CD4-positive, alpha-beta memory T cell (primary cell): ENCODE measurements at regions not wholly inside any gene's neighbourhood (a gene's known extent, or its start where the extent isn't known, plus 50 kb on each side); places are given as distances from the start of the nearest gene placed in this dataset.

ENCODE experiments used
- CTCF ChIA-PET: fragments of 350-600 bp; sonication (Branson Sonifier 250); formaldehyde crosslinking; loops from one replicate; lab custom pipeline; 2021; ENCODE audit warnings: inconsistent platforms; ENCODE audit not compliant: partially characterized antibody; lab: Charles Lee
- POLR2A ChIA-PET: fragments of 350-600 bp; sonication (Branson Sonifier 250); formaldehyde crosslinking; loops from one replicate; lab custom pipeline; 2021; ENCODE audit not compliant: partially characterized antibody; lab: Charles Lee
- DNase-seq, 5 donors: peaks; one replicate each; pipeline versions ENCODE4 v3.0.0 to v3.0.0-alpha.2; 2020 to 2022; ENCODE audit warnings: mixed read lengths in 1 of 5
- H3K27ac ChIP-seq: one replicate; pipeline ENCODE4 v1.7.0; 2013; ENCODE audit warnings: low read depth, low read length
- H3K27me3 ChIP-seq: 2 replicates; pipeline ENCODE4 v1.7.0; 2013; ENCODE audit warnings: mild to moderate bottlenecking, low read length, moderate library complexity; ENCODE audit not compliant: insufficient read depth
- H3K36me3 ChIP-seq: 2 replicates; pipeline ENCODE4 v1.7.0; 2013; ENCODE audit warnings: mild to moderate bottlenecking, low read length, moderate library complexity; ENCODE audit not compliant: insufficient read depth
- H3K4me1 ChIP-seq: 2 replicates; pipeline ENCODE4 v1.7.0; 2013; ENCODE audit warnings: mild to moderate bottlenecking, low read length, moderate library complexity; ENCODE audit not compliant: insufficient read depth
- H3K4me3 ChIP-seq, 2 donors: one replicate each; pipeline ENCODE4 v1.7.0; 2013; ENCODE audit warnings: low read length in 2 of 2, mild to moderate bottlenecking in 1 of 2
- H3K9me3 ChIP-seq, 2 donors: one replicate each; pipeline ENCODE4 v1.7.0; 2013; ENCODE audit warnings: low read length in 2 of 2, control low read depth in 1 of 2; ENCODE audit not compliant: control insufficient read depth in 1 of 2
- H3K27ac Mint-ChIP-seq, 7 donors: one replicate each; pipeline ENCODE4 v1.8.0; 2020 to 2021; ENCODE audit warnings: mixed read lengths in 7 of 7, mild to moderate bottlenecking in 6 of 7, inconsistent platforms in 3 of 7, moderate library complexity in 3 of 7
- H3K27me3 Mint-ChIP-seq, 2 donors: one replicate each; pipeline ENCODE4 v1.8.0; 2020 to 2021; ENCODE audit warnings: mixed read lengths in 2 of 2
- H3K36me3 Mint-ChIP-seq, 2 donors: one replicate each; pipeline ENCODE4 v1.8.0; 2020 to 2021; ENCODE audit warnings: mixed read lengths in 2 of 2, inconsistent platforms in 1 of 2, mild to moderate bottlenecking in 1 of 2
- H3K4me1 Mint-ChIP-seq, 4 donors: one replicate each; pipeline ENCODE4 v1.8.0; 2020 to 2021; ENCODE audit warnings: mixed read lengths in 4 of 4, mild to moderate bottlenecking in 1 of 4
- H3K4me3 Mint-ChIP-seq, 8 donors: one replicate each; pipeline ENCODE4 v1.8.0; 2020 to 2021; ENCODE audit warnings: mixed read lengths in 8 of 8, mild to moderate bottlenecking in 7 of 8, moderate library complexity in 6 of 8, inconsistent platforms in 3 of 8
- H3K9me3 Mint-ChIP-seq, 8 donors: one replicate each; pipeline ENCODE4 v1.8.0; 2020 to 2021; ENCODE audit warnings: mixed read lengths in 8 of 8, mild to moderate bottlenecking in 5 of 8, inconsistent platforms in 3 of 8, moderate library complexity in 1 of 8
- intact Hi-C: fragments of 100-400 bp; cut with micrococcal nuclease; formaldehyde crosslinking; loops from one replicate; pipeline ENCODE4 v1.15.1; 2023

DNA sequence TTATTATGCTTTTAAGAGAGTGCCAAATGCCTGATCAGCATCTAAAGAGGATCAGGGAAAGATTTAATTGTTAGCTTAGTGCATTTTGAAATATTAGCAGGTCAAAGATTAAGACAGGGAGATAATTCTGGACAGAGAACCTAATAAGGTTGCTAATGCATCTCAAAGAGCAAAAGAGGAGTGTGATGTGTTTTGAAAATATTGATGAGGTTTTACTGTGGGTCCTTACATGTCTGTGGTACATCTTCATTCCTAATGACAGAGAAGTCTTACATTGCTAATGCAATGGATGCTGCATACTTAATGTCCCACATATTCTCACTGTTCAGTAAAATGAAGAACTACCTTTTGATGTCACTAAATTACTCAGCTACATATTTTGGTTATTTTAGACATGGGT is 154.1 kb downstream of the TAF11L14 start:
- Mint-ChIP-seq H3K27ac (no peak overlapping the region), H3K27me3 (no peaks in the 10 kb centered on the region), H3K4me3 (no peak overlapping the region), H3K9me3 (peaks cover 3 to 17% (median 10%) of the 10 kb centered on the region in 8 donors), H3K4me1 (no peaks in the 10 kb centered on the region), H3K36me3 (no peaks in the 10 kb centered on the region)
- no peak overlapping the region for H3K27ac ChIP-seq
- no peak overlapping the region for H3K4me3 ChIP-seq
- no peaks in the 10 kb centered on the region for H3K9me3 ChIP-seq
- no peaks in the 10 kb centered on the region for H3K36me3 ChIP-seq
- ChIA-PET POLR2A (no interaction called here), CTCF (no interaction called here)
- H3K4me1 ChIP-seq = no peaks in the 10 kb centered on the region
- no peaks in the 10 kb centered on the region for H3K27me3 ChIP-seq
- intact Hi-C loops = no loop called here
- no peak for DNase-seq

DNA sequence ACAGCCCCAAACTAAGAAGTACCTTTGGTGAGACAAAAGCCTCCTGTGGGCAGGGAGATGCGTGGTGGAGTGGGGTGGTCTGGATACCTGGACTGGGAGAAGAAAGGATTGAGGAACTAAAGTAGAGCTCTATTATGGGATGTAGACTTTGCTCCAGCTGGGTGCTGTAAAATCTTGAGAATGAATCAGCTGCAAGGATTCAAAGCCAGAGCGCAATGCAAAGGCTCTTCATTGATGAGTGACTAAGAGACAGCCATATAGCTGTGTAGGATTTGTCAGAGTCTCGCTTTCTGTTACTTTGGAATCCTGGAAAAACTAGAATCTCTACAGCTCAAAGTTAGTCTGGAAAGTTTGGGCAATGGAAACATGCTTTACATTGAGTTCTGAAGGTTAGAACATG is 159.9 kb downstream of the TAF11L14 start:
- Mint-ChIP-seq H3K4me1 (no peaks in the 10 kb centered on the region), H3K9me3 (peaks cover 0 to 20% (median 9%) of the 10 kb centered on the region in 8 donors), H3K36me3 (no peaks in the 10 kb centered on the region), H3K27ac (no peak overlapping the region), H3K4me3 (no peak overlapping the region), H3K27me3 (no peaks in the 10 kb centered on the region)
- Histone ChIP-seq H3K4me1 (no peaks in the 10 kb centered on the region), H3K27me3 (no peaks in the 10 kb centered on the region), H3K27ac (no peak overlapping the region), H3K9me3 (peaks cover 0 to 5% of the 10 kb centered on the region in 2 donors), H3K36me3 (no peaks in the 10 kb centered on the region), H3K4me3 (no peak overlapping the region)
- POLR2A ChIA-PET = no interaction called here
- no peak for DNase-seq
- intact Hi-C loops = no loop called here
- CTCF ChIA-PET = no interaction called here

DNA sequence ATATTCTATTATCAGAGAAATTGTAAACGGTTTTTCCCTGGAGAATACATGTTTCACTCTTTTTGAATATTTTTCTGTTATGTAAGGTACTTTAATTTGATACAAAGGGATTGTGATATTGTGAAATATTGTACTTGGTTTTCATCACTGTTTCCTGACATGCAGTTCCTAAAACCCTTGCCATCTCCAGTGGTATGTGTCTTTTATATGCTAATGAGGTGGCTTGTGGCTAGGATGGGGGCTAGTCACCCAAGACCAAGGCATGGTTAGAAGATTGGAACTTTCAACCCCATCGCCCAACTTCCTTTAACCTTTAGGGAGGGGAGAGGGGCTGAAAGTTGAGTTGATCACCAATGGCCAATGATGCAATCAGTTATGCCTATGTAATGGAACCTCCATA is 160.6 kb downstream of the TAF11L14 start:
- H3K27me3 ChIP-seq = no peaks in the 10 kb centered on the region
- H3K36me3 ChIP-seq = no peaks in the 10 kb centered on the region
- CTCF ChIA-PET = interaction anchor here (0.6 kb wide), 1 partner anchor 9 kb away, joined by 3 read pairs; no protein-coding TSS in a partner anchor
- no peak overlapping the region for H3K4me3 ChIP-seq
- H3K36me3 Mint-ChIP-seq = no peaks in the 10 kb centered on the region
- no peak overlapping the region for H3K27ac Mint-ChIP-seq
- H3K4me1 ChIP-seq = no peaks in the 10 kb centered on the region
- no peak overlapping the region for H3K4me3 Mint-ChIP-seq
- POLR2A ChIA-PET = no interaction called here
- H3K27me3 Mint-ChIP-seq = no peaks in the 10 kb centered on the region
- H3K9me3 Mint-ChIP-seq = peaks cover 0 to 20% (median 9%) of the 10 kb centered on the region in 8 donors
- H3K4me1 Mint-ChIP-seq = no peaks in the 10 kb centered on the region
- intact Hi-C loops = no loop called here
- H3K9me3 ChIP-seq = peaks cover 0 to 5% of the 10 kb centered on the region in 2 donors
- no peak for DNase-seq
- no peak overlapping the region for H3K27ac ChIP-seq

DNA sequence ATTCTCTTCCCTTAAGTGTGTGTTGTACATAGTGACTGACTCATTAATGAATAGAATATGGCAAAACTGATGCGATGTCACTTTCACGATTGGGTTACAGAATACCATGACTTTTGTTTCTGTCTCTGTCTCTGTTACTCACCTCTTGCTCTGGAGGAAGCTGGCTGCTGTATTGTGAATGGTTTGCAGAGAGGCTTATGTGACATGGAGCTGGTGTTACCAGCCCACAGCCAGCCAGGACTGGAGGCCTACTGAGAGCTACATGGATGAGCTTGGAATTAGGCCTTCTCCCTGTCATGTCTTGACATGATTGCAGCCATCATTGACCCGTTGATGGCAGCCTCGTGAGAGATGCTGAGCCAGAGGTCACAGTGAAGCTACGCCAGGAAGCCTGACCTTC is 161.9 kb downstream of the TAF11L14 start:
- Histone ChIP-seq H3K27ac (no peak overlapping the region), H3K4me3 (no peak overlapping the region), H3K36me3 (no peaks in the 10 kb centered on the region), H3K4me1 (no peaks in the 10 kb centered on the region), H3K27me3 (no peaks in the 10 kb centered on the region), H3K9me3 (peaks cover 0 to 5% of the 10 kb centered on the region in 2 donors)
- Mint-ChIP-seq H3K4me3 (no peak overlapping the region), H3K9me3 (peaks cover 0 to 16% (median 4%) of the 10 kb centered on the region in 8 donors), H3K27me3 (no peaks in the 10 kb centered on the region), H3K4me1 (no peaks in the 10 kb centered on the region), H3K27ac (no peak overlapping the region), H3K36me3 (no peaks in the 10 kb centered on the region)
- POLR2A ChIA-PET = no interaction called here
- intact Hi-C loops = no loop called here
- no peak for DNase-seq
- CTCF ChIA-PET = no interaction called here

DNA sequence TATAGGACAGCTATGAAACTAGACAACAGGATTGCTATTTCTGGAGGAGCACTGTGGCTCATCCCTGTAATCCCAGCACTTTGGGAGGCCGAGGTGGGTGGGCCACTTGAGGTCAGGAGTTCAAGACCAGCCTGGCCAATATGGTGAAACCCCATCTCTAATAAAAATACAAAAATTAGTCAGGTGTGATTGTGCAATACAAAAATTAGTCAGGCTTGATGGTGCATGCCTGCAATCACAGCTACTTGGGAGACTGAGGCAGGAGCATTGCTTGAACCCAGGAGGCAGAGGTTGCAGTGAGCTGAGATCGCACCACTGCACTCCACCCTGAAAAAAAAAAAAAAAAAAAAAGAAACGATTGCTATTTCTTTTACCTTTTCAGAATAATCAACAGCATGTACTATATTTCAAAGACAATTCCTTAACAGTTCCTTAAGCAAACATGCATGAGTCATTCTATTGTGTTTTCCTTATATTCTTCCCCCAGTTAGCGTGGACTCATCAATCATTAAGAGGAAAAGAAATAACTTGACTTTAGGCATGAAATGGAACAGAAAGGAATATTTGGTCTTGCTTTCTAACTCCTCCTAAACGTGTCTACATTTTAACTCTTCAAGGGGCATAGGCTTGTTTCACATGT is 162.6 kb downstream of the TAF11L14 start:
- no peaks in the 10 kb centered on the region for H3K36me3 Mint-ChIP-seq
- H3K4me3 Mint-ChIP-seq = no peak overlapping the region
- ChIA-PET CTCF (no interaction called here), POLR2A (no interaction called here)
- intact Hi-C loops = no loop called here
- H3K27me3 ChIP-seq = no peaks in the 10 kb centered on the region
- no peak overlapping the region for H3K27ac ChIP-seq
- peaks cover 0 to 5% of the 10 kb centered on the region in 2 donors for H3K9me3 ChIP-seq
- H3K27ac Mint-ChIP-seq = no peak overlapping the region
- peaks cover 0 to 16% (median 4%) of the 10 kb centered on the region in 8 donors for H3K9me3 Mint-ChIP-seq
- H3K4me3 ChIP-seq = no peak overlapping the region
- H3K4me1 ChIP-seq = no peaks in the 10 kb centered on the region
- H3K4me1 Mint-ChIP-seq = no peaks in the 10 kb centered on the region
- no peaks in the 10 kb centered on the region for H3K27me3 Mint-ChIP-seq
- no peak for DNase-seq
- H3K36me3 ChIP-seq = no peaks in the 10 kb centered on the region

DNA sequence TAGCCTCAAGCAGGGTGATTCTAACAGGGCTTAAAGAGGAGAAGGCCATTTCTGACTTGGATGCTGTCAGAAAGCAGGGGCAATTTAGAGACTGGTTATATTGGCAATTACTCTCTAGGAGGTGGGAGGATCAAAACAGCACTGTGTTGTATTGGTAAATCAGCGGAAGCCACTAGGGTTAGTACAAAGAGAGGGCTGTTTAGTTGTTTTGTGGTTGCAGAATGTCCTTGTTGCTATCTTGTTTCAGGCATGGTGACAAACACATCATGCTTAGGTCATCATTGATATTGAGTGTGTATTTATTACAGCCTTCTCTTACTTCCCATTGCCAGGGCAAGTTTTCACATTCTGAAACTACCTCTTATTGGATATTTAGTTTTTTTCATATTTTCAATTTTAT is 165.3 kb downstream of the TAF11L14 start:
- H3K9me3 Mint-ChIP-seq = peaks cover 0 to 13% (median 3%) of the 10 kb centered on the region in 8 donors
- Histone ChIP-seq H3K27me3 (no peaks in the 10 kb centered on the region), H3K9me3 (peaks cover 0 to 5% of the 10 kb centered on the region in 2 donors), H3K4me3 (no peak overlapping the region), H3K27ac (no peak overlapping the region), H3K36me3 (no peaks in the 10 kb centered on the region), H3K4me1 (no peaks in the 10 kb centered on the region)
- H3K4me3 Mint-ChIP-seq = no peak overlapping the region
- CTCF ChIA-PET = no interaction called here
- POLR2A ChIA-PET = no interaction called here
- no peaks in the 10 kb centered on the region for H3K36me3 Mint-ChIP-seq
- H3K27me3 Mint-ChIP-seq = no peaks in the 10 kb centered on the region
- no peaks in the 10 kb centered on the region for H3K4me1 Mint-ChIP-seq
- DNase-seq = no peak
- intact Hi-C loops = no loop called here
- no peak overlapping the region for H3K27ac Mint-ChIP-seq

DNA sequence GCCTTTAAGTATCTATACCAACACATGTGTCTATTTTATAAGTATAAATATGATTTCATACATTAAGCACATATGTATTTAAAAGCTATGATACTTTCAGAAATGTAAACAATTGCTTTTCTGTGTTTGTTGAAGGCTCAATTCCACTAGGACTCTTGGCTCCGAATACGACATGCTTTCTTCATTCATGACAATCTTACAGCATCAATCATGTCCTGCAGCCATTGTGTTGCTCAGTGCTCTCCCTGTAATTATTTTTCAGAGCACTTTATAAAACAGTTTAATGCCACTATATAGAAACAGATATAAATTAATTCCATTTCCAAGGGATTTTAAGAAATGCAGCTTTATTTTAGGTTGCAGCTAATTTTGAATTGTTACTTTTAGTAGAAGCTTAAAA is 167.3 kb downstream of the TAF11L14 start:
- no peaks in the 10 kb centered on the region for H3K4me1 ChIP-seq
- Mint-ChIP-seq H3K9me3 (peaks cover 0 to 13% (median 4%) of the 10 kb centered on the region in 8 donors), H3K4me3 (no peak overlapping the region), H3K36me3 (no peaks in the 10 kb centered on the region), H3K27me3 (no peaks in the 10 kb centered on the region), H3K4me1 (no peaks in the 10 kb centered on the region), H3K27ac (no peak overlapping the region)
- no peaks in the 10 kb centered on the region for H3K36me3 ChIP-seq
- no peak overlapping the region for H3K4me3 ChIP-seq
- intact Hi-C loops = no loop called here
- no peak for DNase-seq
- no peaks in the 10 kb centered on the region for H3K27me3 ChIP-seq
- CTCF ChIA-PET = no interaction called here
- H3K9me3 ChIP-seq = no peaks in the 10 kb centered on the region
- no peak overlapping the region for H3K27ac ChIP-seq
- POLR2A ChIA-PET = no interaction called here
